ENCODE measurements at regions not wholly inside any gene's neighbourhood (a gene's known extent, or its start where the extent isn't known, plus 50 kb on each side); places are given as distances from the start of the nearest gene placed in this dataset.

GRCh38 chr6:102820098-102820497 lies 1426.6 kb downstream of the GRIK2 start:
- no peak for TF ChIP-seq CTCF (IDR thresholded peaks at IDR 0.05)
- no peak for TF ChIP-seq POLR2A (IDR thresholded peaks at IDR 0.05)

Data from testis (tissue), 2 donors.